GM12875 (cell line): ENCODE measurements at regions not wholly inside any gene's neighbourhood (a gene's known extent, or its start where the extent isn't known, plus 50 kb on each side); places are given as distances from the start of the nearest gene placed in this dataset.

Source experiments
- H3K4me3 ChIP-seq: one replicate; pipeline ENCODE4 v1.5.1; 2011; ENCODE audit warnings: low read depth, low read length, control low read depth
- TF ChIP-seq, protein P1 (sequence below): IDR thresholded peaks from 2 replicates; pipeline ENCODE4 v1.5.1; 2011; ENCODE audit warnings: low read depth, mild to moderate bottlenecking, control low read depth, inconsistent platforms, low read length, moderate library complexity, borderline replicate concordance; ENCODE audit not compliant: insufficient read depth

DNA sequence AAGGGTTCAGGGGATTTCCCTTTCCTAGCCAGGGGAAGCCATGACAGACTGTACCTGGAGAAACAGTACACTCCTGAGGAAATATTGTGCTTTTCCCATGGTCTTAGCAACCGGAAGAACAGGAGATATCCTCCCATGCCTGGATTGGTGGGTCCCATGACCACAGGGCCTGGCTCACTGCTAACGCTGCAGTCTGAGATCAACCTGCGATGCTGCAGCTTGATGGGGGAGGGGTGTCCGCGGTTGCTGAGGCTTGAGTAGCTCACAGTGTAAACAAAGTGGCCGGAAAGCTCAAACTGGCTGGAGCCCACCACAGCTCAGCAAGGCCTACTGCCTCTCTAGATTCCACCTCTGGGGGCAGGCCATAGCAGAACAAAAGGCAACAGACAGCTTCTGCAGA lies 819.5 kb downstream of the TECRL start:
- no peak overlapping the region for H3K4me3 ChIP-seq
- TF ChIP-seq, protein P1, sequence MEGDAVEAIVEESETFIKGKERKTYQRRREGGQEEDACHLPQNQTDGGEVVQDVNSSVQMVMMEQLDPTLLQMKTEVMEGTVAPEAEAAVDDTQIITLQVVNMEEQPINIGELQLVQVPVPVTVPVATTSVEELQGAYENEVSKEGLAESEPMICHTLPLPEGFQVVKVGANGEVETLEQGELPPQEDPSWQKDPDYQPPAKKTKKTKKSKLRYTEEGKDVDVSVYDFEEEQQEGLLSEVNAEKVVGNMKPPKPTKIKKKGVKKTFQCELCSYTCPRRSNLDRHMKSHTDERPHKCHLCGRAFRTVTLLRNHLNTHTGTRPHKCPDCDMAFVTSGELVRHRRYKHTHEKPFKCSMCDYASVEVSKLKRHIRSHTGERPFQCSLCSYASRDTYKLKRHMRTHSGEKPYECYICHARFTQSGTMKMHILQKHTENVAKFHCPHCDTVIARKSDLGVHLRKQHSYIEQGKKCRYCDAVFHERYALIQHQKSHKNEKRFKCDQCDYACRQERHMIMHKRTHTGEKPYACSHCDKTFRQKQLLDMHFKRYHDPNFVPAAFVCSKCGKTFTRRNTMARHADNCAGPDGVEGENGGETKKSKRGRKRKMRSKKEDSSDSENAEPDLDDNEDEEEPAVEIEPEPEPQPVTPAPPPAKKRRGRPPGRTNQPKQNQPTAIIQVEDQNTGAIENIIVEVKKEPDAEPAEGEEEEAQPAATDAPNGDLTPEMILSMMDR: no peak

GRCh38 chr4:63583561-63583960 lies 825.7 kb downstream of the TECRL start:
- no peak overlapping the region for H3K4me3 ChIP-seq
- TF ChIP-seq, protein P1: no peak

DNA sequence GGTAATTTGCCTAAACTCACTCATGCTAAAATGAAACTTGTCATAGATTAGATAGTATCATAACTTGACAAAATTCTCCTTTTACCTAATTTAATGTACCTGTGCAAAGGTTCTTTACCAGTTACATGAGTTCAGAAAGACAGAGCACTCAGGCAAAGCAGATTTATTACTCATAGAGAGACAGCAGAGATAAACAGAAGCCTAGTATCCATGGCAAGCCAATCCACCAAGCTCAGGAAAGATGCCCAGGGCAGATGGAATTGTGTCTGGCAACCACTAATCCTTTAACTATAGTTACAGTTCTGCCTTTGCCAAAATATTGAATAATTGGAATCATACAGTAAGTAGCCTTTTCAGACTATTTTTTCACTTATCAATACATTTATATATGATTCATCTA lies 826.2 kb downstream of the TECRL start:
- no peak overlapping the region for H3K4me3 ChIP-seq
- TF ChIP-seq, protein P1: no peak

DNA sequence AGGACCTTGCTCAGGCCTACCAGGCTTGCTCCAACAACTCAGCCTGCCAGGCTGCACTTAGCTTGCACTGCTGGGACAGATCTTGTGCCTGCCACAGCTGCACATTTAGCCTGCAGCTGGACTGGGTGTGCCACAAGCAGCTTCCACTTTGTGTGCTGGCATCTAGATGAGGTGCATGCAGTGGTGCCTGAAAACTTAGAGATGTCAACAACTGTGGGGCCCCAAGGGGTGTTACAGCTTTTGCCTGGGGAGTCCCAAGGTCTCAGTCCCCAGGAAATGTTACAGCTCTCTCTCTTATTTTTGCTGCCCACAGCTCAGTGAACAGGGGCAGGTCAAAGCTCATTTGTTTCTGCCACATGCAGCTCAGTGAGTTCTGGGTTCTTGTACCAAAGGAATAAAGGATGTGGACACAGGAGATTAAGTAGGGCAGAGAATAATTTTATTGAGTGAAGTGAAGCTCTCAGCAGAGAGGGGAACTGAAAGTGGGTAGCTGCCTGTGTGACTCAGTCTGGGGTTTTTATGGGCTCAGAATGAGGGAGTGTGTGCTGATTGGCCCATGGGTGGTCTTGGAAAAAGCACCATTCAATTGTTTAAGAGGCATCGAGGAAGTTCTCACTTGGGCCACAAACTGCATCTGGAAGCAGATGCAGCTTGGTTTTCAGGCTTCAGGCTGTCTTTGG lies 828.3 kb downstream of the TECRL start:
- TF ChIP-seq, protein P1: no peak
- H3K4me3 ChIP-seq: no peak overlapping the region

DNA sequence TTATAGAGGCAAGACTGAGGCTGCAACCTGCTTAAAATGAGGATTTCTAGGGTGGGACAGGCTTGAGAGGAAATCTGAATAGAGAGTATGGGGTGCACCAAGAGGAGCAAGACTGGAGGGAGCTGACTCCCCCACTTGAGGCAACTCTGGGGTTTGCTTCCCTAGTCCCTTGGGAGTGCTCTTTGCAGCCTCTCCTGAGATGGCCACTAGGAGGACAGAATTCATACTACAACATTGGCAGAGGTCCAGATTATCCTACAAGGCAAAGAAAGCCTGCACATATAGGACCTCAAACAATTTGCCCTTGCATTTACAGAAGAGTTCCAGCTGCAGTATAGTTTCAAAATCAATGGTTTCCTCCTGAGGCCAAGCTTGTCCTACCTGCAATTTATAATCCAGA lies 830.9 kb downstream of the TECRL start:
- TF ChIP-seq, protein P1: no peak
- H3K4me3 ChIP-seq: no peak overlapping the region

DNA sequence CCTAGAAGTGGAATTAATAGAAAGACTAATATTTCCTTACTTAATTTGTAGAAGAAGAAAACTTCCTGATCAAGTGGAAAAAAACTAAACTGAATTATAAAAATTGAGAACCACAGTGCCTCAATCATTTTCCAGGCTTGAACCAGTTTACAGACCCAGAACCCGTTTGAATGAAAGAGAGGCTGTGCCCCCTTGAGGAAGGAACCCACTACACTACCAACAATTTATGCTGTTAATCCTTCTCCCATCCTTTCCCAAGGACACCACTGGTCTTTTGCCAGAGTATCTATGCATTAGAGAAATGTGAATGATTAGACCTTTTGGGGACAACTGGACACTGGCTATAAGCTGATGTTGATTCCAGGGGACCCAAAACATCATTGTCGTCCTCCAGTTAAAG lies 842.6 kb downstream of the TECRL start:
- TF ChIP-seq, protein P1: no peak
- no peak overlapping the region for H3K4me3 ChIP-seq

GRCh38 chr4:63563288-63564014 lies 845.8 kb downstream of the TECRL start:
- TF ChIP-seq, protein P1: no peak
- no peak overlapping the region for H3K4me3 ChIP-seq
